ENCODE measurements at regions not wholly inside any gene's neighbourhood (a gene's known extent, or its start where the extent isn't known, plus 50 kb on each side); places are given as distances from the start of the nearest gene placed in this dataset.

DNA sequence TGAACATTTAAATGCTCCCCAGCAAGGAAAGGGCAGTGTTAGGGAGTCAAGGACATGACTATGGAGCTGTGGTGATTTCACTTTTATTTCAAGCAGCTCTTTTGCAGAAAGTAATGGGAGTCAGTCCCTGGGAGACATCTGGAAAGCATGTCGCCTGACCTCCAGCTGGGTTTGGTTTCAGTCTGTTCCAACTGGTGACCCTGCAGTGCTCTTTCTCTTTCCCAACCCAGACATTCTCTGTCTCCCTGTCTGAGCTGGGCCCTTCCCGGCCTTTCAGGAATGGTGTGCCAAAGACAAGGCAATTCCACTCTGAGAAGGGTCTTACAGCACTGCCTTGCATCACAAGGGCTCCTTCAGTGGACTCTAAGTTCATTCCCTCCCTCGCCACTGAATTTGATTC lies 323.2 kb downstream of the OSR1 start:
- no peak for DNase-seq (ENCODE audit: low spot score)

DNA sequence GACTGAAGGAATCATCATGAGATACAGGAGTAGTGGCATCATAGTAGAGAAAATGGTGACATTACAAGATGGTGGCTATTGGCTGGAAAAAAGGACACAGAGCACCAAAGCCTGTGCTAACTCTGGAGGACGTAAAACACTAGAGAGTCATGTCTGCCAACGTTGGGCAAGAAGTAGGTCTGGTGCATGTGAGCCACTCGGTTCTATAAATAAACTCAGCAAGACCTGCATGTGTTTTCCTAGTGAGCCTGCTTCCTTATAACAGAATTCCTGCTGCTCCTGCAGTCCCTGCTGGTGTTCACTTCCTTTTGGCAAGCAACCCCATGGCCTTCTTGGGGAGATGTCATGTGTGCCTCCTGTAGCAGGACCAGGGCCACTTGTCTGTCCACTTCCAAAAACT lies 325.2 kb downstream of the OSR1 start:
- no peak for DNase-seq (ENCODE audit: low spot score)

DNA sequence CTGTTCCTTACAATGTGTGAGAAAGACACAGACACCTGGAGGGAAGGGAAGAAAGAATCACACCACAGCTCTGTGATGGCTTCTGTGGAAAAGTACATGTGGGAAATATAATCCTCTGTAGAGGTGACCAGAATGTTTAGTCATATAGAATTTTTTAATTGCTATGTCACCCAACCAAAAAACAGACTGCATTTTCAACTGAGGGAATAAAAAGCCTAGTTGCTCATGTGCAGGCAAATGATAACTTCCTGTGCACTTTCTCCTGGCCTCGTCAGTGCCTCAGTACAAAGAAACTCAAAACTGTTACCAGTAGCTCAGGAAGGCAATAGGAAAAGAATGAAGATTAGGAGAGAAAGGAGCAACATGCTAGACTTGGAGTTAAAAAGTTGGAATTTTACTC lies 326.8 kb downstream of the OSR1 start:
- DNase-seq (ENCODE audit: low spot score), result no peak

DNA sequence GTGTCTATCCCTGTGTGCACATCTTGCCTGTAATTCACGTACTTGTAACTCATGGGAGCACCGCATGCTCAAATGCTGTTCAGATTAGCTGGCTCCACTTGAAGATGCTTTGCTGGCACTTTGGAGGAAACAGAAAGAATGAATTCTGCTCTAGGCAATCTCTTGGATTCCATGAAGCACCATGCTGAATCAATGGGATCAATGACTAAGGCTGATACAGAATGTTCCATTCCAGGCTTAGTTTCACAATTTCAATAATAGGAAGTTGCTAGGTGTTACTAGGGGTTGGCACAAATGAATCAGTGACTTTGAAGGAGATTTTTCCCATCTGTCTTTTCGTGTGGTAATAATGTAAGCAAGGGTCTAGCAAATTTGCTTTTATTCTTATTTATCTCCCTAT lies 328.8 kb downstream of the OSR1 start:
- no peak for DNase-seq (ENCODE audit: low spot score)

DNA sequence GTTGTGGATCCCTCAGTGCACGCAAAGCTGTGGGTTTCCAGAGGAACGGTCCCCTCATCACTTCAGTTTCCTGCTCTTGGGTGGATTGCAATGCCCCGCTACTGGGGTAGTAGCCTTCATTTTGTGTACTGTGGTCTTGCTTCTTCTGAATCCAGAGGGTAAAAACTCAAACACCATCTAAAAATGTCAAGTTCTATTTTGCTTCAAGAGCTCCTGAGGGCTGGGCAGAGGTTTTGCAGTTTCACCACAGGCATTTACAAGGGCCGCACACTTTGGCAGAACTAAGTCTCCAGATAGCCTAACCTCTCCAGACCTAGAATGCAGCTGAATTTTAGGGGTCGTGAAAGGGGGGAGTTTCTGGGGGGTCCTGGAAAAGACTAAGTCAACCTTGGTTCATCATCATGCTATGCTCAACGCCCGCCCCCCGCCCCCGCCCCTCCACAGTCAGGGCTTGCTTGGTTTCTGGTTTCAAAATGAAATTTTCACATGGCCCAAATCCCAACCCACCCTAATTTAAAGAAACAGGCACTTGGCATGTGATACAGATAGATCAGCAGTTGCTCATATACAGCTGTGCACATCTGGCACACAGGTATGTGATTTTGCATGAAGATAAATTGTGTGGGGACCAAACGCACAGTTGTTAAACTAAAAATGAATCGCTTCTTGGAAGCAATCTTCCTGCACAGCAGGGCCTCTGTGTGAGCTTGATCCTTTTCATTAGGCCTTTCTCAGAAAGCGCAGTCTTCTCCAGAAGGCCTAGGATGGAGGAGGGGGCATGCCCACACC lies 329.6 kb downstream of the OSR1 start:
- DNase-seq (ENCODE audit: low spot score), result no peak

DNA sequence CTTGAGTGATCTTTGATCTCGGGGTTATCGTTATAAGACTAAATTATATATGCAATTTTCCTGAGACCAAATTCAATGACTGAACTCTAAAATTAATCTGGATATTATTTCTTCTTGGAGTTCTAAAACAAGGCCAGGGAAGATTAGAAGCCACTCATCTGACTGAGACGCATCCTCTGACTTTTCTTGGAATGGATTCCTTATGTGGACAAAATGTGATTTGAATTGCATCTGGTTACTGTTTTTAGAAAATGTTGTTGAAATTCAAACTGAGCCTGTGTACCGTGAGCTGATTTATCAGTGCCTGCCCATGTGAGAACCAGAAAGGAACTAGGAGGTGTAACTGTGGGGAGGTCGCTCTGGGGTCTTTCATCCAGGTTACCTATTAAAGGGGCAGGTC lies 330.8 kb downstream of the OSR1 start:
- DNase-seq (ENCODE audit: low spot score), result no peak

DNA sequence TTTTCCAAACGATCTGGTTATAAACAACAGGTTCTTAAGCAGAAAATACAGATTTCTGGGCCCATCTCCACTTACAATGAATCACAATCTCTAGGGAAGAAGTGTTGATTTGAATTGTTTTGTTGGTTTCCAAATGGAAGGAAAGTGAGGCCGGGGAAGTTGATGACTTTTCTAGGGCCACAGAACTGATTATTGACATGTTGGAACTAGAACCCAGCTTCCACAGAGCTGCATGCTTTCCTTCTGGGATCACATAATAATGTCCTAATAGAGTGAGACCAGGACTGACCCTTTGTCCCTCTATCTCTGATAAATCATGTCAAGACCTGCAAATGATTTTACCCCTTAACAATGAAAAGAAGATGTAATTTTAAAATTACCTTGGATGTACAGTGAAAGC lies 332.2 kb downstream of the OSR1 start:
- DNase-seq (ENCODE audit: low spot score), result no peak

DNA sequence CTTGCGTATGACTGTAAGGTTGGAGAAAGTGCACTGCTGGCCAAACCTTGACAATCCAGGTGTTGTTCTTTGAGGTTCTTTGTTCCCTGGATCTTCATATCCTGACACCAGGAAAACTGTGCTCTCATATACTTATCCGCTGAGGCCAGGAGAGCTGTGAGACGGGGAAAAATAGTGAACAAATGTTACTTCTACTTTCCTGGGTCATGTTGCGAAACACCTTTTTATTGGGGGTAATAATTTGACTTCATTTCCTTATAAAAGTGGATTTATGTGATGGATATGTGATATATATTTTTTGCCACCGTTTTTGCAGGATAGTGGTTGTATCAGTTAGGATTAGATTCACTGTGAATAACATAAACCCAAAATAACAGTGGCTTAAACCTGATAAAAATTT lies 336.1 kb downstream of the OSR1 start:
- DNase-seq (ENCODE audit: low spot score), result no peak

DNA sequence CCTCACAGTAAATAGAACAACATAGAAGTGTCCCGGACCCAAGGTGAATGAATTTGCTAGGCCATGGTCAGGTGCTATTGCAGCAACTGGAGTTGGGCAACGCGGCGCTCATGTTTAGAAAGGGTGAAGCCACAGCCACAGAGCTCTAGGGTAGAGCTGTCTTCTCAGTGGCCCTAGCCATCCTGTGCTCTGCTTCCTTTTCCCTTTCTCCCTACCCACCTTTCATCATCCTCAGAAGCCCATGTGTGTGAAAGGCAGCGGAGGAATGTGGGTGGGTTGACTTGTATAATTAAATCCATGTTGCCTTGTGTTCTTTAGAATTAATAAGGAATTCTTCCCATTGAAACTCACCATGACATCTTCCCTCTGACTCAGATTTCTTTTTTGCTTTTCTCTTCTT lies 336.7 kb downstream of the OSR1 start:
- no peak for DNase-seq (ENCODE audit: low spot score)

DNA sequence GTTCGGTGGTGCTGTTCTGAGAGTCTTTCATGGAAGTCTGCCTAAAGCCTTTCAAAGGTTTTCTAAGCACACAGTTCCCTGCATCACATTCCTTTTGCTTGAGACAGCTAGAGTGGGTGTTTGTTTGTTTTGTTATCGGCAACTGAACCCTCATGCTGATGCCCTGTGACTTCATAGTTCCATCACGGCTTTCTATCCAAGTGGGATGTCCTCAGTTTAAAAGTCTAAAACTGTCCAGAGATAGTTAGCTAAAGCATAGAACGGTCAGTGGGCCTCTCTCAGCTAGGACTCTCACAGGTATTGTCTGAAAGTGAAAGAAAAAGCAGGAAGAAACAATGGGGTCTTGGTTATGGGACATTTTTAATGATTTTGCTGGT lies 337.3 kb downstream of the OSR1 start:
- DNase-seq (ENCODE audit: low spot score), result peak; percentile 58

DNA sequence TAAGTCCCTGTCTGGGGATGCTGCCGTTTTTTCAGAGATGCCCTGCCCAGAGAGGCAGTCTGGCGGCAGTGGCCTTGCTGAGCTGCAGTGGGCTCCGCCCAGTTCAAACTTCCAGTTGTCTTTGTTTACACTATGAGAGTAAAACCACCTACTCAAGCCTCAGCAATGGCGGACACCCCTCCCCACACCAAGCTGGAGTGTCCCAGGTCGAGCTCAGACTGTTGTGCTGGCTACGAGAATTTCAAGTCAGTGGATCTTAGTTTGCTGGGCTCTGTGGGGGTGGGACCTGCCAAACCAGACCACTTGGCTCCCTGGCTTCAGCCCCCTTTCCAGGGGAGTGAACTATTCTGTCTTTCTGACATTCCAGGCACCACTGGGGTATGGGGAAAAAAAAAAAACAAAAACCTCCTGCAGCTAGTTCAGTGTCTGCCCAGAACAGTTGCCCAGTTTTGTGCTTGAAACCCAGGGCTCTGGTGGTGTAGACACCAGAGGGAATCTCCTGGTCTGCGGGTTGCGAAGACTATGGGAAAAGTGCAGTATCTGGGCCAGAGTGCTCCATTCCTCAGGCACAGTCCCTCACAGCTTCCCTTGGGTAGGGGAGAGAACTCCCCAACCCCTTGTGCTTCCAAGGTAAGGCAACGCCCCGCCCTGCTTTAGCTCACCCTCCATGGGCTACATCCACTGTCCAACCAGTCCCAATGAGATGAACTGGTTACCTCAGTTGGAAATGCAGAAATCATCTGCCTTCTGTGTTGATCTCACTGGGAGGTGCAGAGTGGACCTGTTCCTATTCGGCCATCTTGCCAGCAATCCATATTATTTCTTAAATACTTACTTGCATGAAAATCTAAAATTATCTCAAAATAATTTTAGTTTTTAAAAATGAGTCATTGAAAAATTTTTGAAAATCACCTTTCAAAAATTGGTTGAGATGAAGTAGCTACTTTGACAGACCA lies 338.0 kb downstream of the OSR1 start:
- no peak for DNase-seq (ENCODE audit: low spot score)

DNA sequence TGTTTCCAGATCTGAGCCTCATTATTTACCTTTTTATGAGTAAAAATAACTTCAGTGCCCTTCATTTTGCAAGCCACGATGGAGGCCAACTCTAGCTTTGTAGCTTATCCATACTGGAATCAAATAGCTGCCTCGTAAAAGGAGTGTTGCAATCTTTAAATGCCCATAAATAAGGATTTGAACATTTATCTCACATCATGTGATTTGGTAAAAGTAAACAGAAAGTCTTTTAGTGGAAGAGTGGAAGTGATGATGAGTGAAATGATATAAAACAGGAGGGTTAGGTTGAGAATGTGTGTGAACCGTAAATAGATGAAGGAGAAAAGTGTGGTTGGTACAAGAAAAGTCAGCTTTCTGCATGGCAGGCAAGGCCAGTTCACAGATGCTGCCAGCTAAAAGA lies 348.9 kb downstream of the OSR1 start:
- no peak for DNase-seq (ENCODE audit: low spot score)

DNA sequence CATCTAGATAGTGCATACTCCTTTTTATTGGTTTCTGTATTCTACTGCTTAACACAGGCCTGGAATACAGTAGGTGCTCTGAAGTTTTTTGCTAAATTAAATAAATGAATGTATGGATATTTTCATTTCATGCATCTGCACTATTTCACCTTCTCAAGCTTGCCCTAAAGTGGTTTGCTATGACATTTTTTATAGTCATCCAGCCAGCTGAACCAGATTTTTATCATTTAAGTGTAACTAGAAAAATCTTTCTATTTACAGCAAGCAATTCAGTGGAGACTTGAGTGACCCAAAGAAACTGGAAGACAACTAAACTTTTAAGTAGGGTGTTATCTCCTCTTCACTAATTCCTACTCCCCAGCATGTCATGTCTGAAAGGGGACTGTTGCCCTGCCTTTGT lies 354.9 kb downstream of the OSR1 start:
- no peak for DNase-seq (ENCODE audit: low spot score)

DNA sequence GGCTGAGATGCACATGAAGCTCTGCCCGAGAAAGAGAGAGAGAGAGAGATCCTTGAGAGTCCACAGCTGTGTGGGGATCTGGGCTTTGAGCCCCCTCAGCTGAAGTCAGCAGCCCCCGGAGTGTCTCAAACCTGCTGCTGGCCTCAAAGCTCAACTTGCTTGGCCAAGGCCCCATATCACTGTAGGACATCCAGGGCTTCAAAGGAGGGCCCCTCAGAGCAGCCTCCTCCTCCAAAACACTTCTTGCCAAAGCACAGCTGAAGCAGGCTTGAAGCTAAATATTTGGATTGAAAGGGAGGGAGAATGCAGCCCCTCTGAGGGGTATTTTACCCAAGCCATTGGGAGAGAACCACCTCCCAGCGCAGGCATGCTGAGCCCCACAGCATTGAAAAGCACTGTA lies 357.6 kb downstream of the OSR1 start:
- no peak for DNase-seq (ENCODE audit: low spot score)

DNA sequence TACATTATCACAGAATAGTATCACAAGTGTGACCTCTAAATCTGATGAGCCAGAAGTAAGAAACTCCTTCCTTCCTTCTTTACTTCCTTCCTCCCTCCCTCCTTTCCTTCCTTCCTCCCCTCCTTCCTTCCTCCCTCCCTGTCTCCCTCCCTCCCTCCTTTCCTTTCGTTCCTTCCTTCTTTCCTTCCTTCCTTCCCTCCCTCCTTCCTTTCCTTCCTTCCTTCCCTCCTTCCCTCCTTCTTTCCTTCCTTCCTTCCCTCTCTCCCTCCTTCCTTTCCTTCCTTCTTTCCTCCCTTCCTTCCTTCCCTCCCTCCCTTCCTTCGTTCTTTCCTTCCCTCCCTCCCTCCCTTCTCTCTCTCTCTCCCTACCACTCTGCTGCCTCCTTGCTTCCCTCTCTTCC lies 359.2 kb downstream of the OSR1 start:
- no peak for DNase-seq (ENCODE audit: low spot score)

DNA sequence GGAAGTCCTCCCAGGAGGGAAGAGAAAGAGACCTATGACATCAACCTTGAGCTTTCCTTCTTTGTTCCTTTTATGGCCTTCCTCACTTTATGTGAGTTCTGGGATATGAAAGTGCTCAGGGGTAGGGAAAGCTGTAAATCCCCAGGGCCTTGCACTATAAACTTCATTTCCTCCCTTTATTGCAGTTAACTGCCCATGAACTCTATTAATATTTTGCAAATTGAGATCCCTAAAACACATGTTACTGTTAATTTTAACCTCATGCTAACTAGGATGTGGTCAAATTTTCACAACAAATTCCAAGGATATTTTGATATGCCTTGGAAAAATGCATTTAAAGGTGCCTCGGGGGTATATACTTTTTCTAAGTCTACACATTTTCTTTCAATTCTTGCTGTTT lies 359.9 kb downstream of the OSR1 start:
- DNase-seq (ENCODE audit: low spot score), result no peak

DNA sequence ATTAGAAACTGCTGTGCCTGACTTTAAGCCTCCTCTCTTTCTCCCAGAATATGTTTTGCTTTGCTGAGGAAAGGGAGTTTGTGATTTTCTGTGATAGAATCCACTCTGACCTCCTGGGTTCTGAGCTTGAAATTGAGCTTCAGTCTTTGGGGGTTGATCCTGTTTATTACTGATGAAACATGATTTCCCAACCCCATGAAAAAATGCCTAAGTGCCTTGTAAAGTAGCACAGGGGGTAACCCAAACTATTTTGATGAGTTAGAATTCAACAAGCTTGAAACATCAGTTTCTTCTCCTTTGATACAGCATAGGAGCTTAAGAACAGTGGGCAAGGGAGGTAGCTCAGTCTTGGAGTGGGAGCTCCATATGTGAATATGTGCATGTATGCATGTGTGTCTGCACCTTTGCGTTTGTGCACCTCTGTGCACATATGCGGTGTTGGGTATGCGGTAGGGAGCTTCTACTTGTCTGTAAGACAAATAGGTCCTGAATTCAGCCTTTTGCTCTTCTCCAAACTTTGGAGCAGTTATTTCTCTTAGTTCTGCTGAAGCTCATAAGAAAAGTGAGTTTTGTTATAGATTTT lies 364.6 kb downstream of the OSR1 start:
- no peak for DNase-seq (ENCODE audit: low spot score)

DNA sequence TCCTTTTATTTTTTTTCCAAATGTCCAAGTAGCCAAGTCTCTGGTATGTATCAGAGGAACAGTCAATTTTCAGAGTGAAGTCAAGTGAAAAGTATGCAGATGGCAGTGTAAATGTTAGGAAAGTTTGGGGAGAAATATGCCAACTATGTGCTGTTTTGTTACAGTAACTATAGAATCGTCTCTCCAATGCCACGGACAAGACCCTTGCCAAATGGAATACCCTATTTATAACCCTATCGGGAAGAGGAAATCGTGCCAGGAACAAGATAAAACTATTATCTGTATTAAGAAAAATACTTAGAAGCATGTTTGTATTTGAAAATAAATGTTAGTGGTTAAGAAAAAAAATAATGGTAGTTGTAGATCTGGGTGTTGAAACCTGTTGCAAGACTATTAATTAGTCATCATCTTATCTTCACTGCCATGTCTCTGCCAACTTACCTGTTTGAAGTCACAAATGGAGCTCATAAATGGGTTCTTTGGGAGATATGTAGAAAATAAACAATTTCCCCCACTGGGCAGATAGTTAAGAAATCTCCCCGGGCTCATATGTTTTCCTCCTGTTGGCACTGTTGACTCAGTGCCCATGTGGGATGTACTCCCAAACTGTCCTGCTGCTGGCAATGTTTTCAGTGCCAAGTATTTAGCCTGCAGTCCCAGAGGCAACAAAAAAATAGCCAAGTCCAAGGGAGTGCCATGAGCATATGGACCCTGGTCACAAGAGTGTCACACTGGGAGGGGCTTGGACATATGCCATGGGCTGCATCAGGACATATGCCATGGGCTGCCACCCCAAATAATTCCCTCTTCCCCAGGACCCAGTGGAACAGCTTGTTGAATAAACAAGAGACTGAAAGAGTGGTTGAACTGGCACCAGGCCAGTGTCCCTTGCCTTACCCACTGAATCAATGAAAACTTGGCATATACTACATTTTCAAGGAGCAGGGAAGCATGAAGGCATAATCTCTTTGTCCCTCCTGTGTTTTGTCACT lies 366.9 kb downstream of the OSR1 start:
- peak; percentile 63 for DNase-seq (ENCODE audit: low spot score)

DNA sequence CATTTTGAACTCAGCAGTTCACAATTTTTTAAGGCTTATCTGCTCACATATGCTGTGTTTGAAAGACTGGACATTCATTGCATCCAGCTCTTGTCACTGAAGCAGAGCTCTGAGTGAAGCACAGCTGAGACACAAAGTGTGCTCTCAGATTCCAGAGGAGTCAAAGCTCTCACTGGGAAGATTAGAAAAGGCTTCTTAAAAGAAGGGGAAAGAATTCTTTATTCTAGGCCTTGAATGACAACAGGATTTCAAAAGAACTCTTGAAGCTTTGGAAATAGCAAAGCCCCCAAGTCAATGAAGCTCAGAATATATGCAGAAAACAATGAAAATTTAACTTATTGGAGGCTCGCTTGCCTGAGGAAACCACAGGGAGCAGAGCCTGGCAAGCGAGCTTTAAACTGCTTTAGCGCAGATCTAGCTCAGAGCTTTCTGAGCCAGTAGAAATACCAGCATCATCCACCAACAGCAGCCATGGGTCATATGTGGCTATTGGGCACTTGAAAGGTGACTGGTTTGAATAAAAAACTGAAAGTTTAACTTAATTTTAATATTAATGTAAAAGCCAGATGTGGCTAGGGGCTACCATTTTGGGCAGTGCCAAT lies 369.7 kb downstream of the OSR1 start:
- no peak for DNase-seq (ENCODE audit: low spot score)

DNA sequence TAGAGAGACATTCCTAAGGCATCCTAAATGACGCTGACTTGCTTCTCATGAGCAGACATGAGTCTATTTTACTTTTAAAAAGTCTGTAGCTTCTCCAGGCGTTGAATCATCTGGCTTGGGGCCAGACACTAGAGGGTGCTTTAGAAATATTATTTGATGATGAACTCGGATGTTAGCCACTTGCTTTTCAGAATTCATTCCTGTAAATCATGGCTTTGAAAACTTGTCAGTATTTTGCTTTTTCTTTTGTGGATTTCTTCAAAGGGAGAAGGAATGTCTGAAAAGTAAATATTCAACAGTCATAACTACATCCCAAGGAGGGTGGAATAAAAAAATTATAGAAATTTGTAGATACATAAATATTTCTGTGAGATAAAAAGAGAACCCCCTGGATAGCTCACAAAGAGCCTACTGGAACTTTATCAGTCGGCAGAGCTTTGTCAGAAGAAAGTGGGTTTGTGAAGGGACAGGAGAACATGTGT lies 370.8 kb downstream of the OSR1 start:
- peak; percentile 78 for DNase-seq (ENCODE audit: low spot score)

DNA sequence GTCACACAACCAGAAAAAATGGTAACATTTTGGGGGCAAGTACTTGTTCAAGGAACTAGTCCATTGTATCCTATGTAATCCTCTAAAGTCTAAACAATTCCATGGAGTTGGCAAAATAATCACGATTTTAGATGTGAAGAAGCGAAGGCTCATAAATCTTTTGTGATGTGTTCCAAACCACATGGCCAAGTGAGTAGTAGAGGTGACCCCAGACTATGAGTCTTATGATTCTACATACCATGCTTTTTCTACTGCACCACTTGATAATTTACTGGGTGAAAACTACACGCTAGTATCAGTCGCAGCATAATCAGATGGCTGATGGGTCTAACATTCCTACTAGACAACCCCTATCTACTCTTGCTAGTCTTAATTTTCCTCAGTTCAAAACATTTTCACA lies 371.4 kb downstream of the OSR1 start:
- DNase-seq (ENCODE audit: low spot score), result no peak
